Liver (tissue), 8 donors: ENCODE measurements at regions not wholly inside any gene's neighbourhood (a gene's known extent, or its start where the extent isn't known, plus 50 kb on each side); places are given as distances from the start of the nearest gene placed in this dataset.

Source experiments
- DNase-seq: peaks from one replicate; pipeline ENCODE4 v3.0.0-alpha.2; 2017; ENCODE audit warnings: low spot score
- H3K27ac ChIP-seq, 2 donors: one replicate each; pipeline ENCODE4 v1.7.0; 2013; ENCODE audit warnings: inconsistent platforms in 2 of 2, low read length in 2 of 2, control low read depth in 1 of 2, low read depth in 1 of 2, mild to moderate bottlenecking in 1 of 2
- H3K27me3 ChIP-seq, 4 donors: one replicate each; pipeline versions ENCODE4 v1.6.1 to v1.7.0; 2013; ENCODE audit warnings: low read length in 3 of 4, inconsistent platforms in 1 of 4, mild to moderate bottlenecking in 1 of 4, moderate library complexity in 1 of 4; ENCODE audit not compliant: control insufficient read depth in 4 of 4, insufficient read depth in 4 of 4
- H3K36me3 ChIP-seq, 4 donors: one replicate each; pipeline versions ENCODE4 v1.6.1 to v1.7.0; 2013; ENCODE audit warnings: low read length in 3 of 4, mild to moderate bottlenecking in 3 of 4, low read depth in 1 of 4, moderate library complexity in 1 of 4; ENCODE audit not compliant: control insufficient read depth in 4 of 4, insufficient read depth in 3 of 4
- H3K4me1 ChIP-seq, 4 donors: one replicate each; pipeline versions ENCODE4 v1.6.1 to v1.7.0; 2013; ENCODE audit warnings: low read length in 3 of 4, mild to moderate bottlenecking in 3 of 4, moderate library complexity in 1 of 4; ENCODE audit not compliant: control insufficient read depth in 4 of 4, insufficient read depth in 4 of 4
- H3K4me3 ChIP-seq, 3 donors: one replicate each; pipeline versions ENCODE4 v1.6.1 to v1.7.0; 2013; ENCODE audit warnings: low read length in 3 of 3, control low read depth in 1 of 3, low read depth in 1 of 3, mild to moderate bottlenecking in 1 of 3
- H3K9ac ChIP-seq, 2 donors: one replicate each; pipeline ENCODE4 v1.7.0; 2013; ENCODE audit warnings: low read length in 2 of 2, mild to moderate bottlenecking in 2 of 2, moderate library complexity in 2 of 2, control low read depth in 1 of 2, low read depth in 1 of 2
- H3K9me3 ChIP-seq, 4 donors: one replicate each; pipeline versions ENCODE4 v1.6.1 to v1.7.0; 2013; ENCODE audit warnings: low read length in 3 of 4; ENCODE audit not compliant: control insufficient read depth in 4 of 4
- ATF3 ChIP-seq: IDR thresholded peaks from 2 replicates; pipeline ENCODE4 v1.6.1; 2016; ENCODE audit warnings: antibody characterized with exemption
- CTCF ChIP-seq: fragments of 150-350 bp; IDR thresholded peaks from 2 replicates; pipeline ENCODE4 v1.5.1; 2017; ENCODE audit warnings: improper control_type of control experiment, low read depth, low read length; ENCODE audit not compliant: missing input control
- EGR1 ChIP-seq, 2 donors: IDR thresholded peaks; 2 replicates each; pipeline ENCODE4 v1.6.1; 2016 to 2018; ENCODE audit warnings: antibody characterized with exemption in 2 of 2, low read depth in 2 of 2
- FOXA1 ChIP-seq: IDR thresholded peaks from 2 replicates; pipeline ENCODE4 v1.6.1; 2016; ENCODE audit warnings: antibody characterized with exemption
- FOXA2 ChIP-seq: IDR thresholded peaks from 2 replicates; pipeline ENCODE4 v1.6.1; 2016; ENCODE audit warnings: antibody characterized with exemption
- GABPA ChIP-seq, 2 donors: IDR thresholded peaks in 1 of 2; conservative IDR thresholded peaks in 1 of 2; 2 replicates each; pipeline ENCODE4 v1.6.1; 2016; ENCODE audit warnings: antibody characterized with exemption in 2 of 2, mild to moderate bottlenecking in 1 of 2, moderate library complexity in 1 of 2
- HNF4G ChIP-seq: IDR thresholded peaks from 2 replicates; pipeline ENCODE4 v1.6.1; 2016; ENCODE audit warnings: antibody characterized with exemption
- JUND ChIP-seq, 2 donors: IDR thresholded peaks; 2 replicates each; pipeline ENCODE4 v1.6.1; 2016; ENCODE audit warnings: antibody characterized with exemption in 2 of 2
- NR2F2 ChIP-seq: IDR thresholded peaks from 2 replicates; pipeline ENCODE4 v1.6.1; 2016; ENCODE audit warnings: antibody characterized with exemption
- RAD21 ChIP-seq, 2 donors: IDR thresholded peaks; 2 replicates each; pipeline ENCODE4 v1.6.1; 2016; ENCODE audit warnings: antibody characterized with exemption in 2 of 2, mild to moderate bottlenecking in 2 of 2
- REST ChIP-seq: IDR thresholded peaks from 2 replicates; pipeline ENCODE4 v1.6.1; 2016; ENCODE audit warnings: antibody characterized with exemption, mild to moderate bottlenecking
- RXRA ChIP-seq, 2 donors: IDR thresholded peaks; 2 replicates each; pipeline ENCODE4 v1.6.1; 2017 to 2018; ENCODE audit warnings: antibody characterized with exemption in 2 of 2, mild to moderate bottlenecking in 1 of 2
- SP1 ChIP-seq: IDR thresholded peaks from 2 replicates; pipeline ENCODE4 v1.6.1; 2018; ENCODE audit warnings: antibody characterized with exemption, mild to moderate bottlenecking
- TAF1 ChIP-seq: conservative IDR thresholded peaks from 2 replicates; pipeline ENCODE4 v1.6.1; 2016; ENCODE audit warnings: antibody characterized with exemption, mild to moderate bottlenecking
- YY1 ChIP-seq: IDR thresholded peaks from 2 replicates; pipeline ENCODE4 v1.6.1; 2016; ENCODE audit warnings: antibody characterized with exemption, mild to moderate bottlenecking
- ZBTB33 ChIP-seq: IDR thresholded peaks from 2 replicates; pipeline ENCODE4 v1.6.1; 2016; ENCODE audit warnings: antibody characterized with exemption
- WGBS: extraction: QIAGEN DNeasy Blood & Tissue Kit; methylation state at CpG from one replicate; pipeline ENCODE4 v1.1.7; 2013; 5-methylcytosine and 5-hydroxymethylcytosine counted together
- donor health status: healthy.
- donor health status: healthy.
- donor health status: healthy.
- donor health status: healthy.
- donor health status: healthy.

GRCh38 chrY:14330362-14330761, 194.0 kb upstream of the NLGN4Y start:
- no peak for TF ChIP-seq JUND (IDR thresholded peaks at IDR 0.05)
- no peak for TF ChIP-seq RXRA (IDR thresholded peaks at IDR 0.05)
- Histone ChIP-seq H3K9me3 (no peaks in the 10 kb centered on the region), H3K4me1 (no peaks in the 10 kb centered on the region), H3K9ac (no peak overlapping the region), H3K27ac (no peak overlapping the region), H3K27me3 (no peaks in the 10 kb centered on the region), H3K4me3 (no peak overlapping the region), H3K36me3 (no peaks in the 10 kb centered on the region)
- DNase-seq, result no peak

GRCh38 chrY:14339524-14339923, 184.8 kb upstream of the NLGN4Y start:
- H3K4me3 ChIP-seq, result no peak overlapping the region
- 87% methylated on average over 4 of the region's 4 CpGs for WGBS
- H3K27me3 ChIP-seq, result no peaks in the 10 kb centered on the region
- no peaks in the 10 kb centered on the region for H3K9me3 ChIP-seq
- no peak overlapping the region for H3K27ac ChIP-seq
- no peak for DNase-seq
- TF ChIP-seq NR2F2, result no peak
- no peak for TF ChIP-seq CTCF
- no peak for TF ChIP-seq ZBTB33
- TF ChIP-seq FOXA2, result no peak
- TF ChIP-seq FOXA1, result no peak
- no peak for TF ChIP-seq HNF4G
- no peak for TF ChIP-seq ATF3
- TF ChIP-seq REST, result no peak
- TF ChIP-seq RAD21 (IDR thresholded peaks at IDR 0.05), result no peak
- no peak for TF ChIP-seq SP1
- TF ChIP-seq EGR1 (IDR thresholded peaks at IDR 0.05; ENCODE audit: low read depth in 2 of 2), result no peak
- no peak for TF ChIP-seq TAF1
- TF ChIP-seq YY1, result no peak
- TF ChIP-seq JUND (IDR thresholded peaks at IDR 0.05), result no peak
- no peak for TF ChIP-seq GABPA (IDR thresholded peaks at IDR 0.05 in 1 of 2, conservative IDR thresholded peaks at IDR 0.05 in 1 of 2)
- H3K36me3 ChIP-seq, result no peaks in the 10 kb centered on the region
- peaks cover 0 to 2% (median 0%) of the 10 kb centered on the region in 4 donors for H3K4me1 ChIP-seq
- H3K9ac ChIP-seq, result no peak overlapping the region
